Liver (tissue), 7 donors: ENCODE measurements at regions not wholly inside any gene's neighbourhood (a gene's known extent, or its start where the extent isn't known, plus 50 kb on each side); places are given as distances from the start of the nearest gene placed in this dataset.

Experiments used
- DNase-seq: peaks from one replicate; pipeline ENCODE4 v3.0.0-alpha.2; 2017; ENCODE audit warnings: low spot score
- H3K27ac ChIP-seq, 2 donors: one replicate each; pipeline ENCODE4 v1.7.0; 2013; ENCODE audit warnings: inconsistent platforms in 2 of 2, low read length in 2 of 2, control low read depth in 1 of 2, low read depth in 1 of 2, mild to moderate bottlenecking in 1 of 2
- H3K27me3 ChIP-seq, 4 donors: one replicate each; pipeline versions ENCODE4 v1.6.1 to v1.7.0; 2013; ENCODE audit warnings: low read length in 3 of 4, inconsistent platforms in 1 of 4, mild to moderate bottlenecking in 1 of 4, moderate library complexity in 1 of 4; ENCODE audit not compliant: control insufficient read depth in 4 of 4, insufficient read depth in 4 of 4
- H3K36me3 ChIP-seq, 4 donors: one replicate each; pipeline versions ENCODE4 v1.6.1 to v1.7.0; 2013; ENCODE audit warnings: low read length in 3 of 4, mild to moderate bottlenecking in 3 of 4, low read depth in 1 of 4, moderate library complexity in 1 of 4; ENCODE audit not compliant: control insufficient read depth in 4 of 4, insufficient read depth in 3 of 4
- H3K4me1 ChIP-seq, 4 donors: one replicate each; pipeline versions ENCODE4 v1.6.1 to v1.7.0; 2013; ENCODE audit warnings: low read length in 3 of 4, mild to moderate bottlenecking in 3 of 4, moderate library complexity in 1 of 4; ENCODE audit not compliant: control insufficient read depth in 4 of 4, insufficient read depth in 4 of 4
- H3K4me3 ChIP-seq, 3 donors: one replicate each; pipeline versions ENCODE4 v1.6.1 to v1.7.0; 2013; ENCODE audit warnings: low read length in 3 of 3, control low read depth in 1 of 3, low read depth in 1 of 3, mild to moderate bottlenecking in 1 of 3
- H3K9ac ChIP-seq, 2 donors: one replicate each; pipeline ENCODE4 v1.7.0; 2013; ENCODE audit warnings: low read length in 2 of 2, mild to moderate bottlenecking in 2 of 2, moderate library complexity in 2 of 2, control low read depth in 1 of 2, low read depth in 1 of 2
- H3K9me3 ChIP-seq, 4 donors: one replicate each; pipeline versions ENCODE4 v1.6.1 to v1.7.0; 2013; ENCODE audit warnings: low read length in 3 of 4; ENCODE audit not compliant: control insufficient read depth in 4 of 4
- ATF3 ChIP-seq: IDR thresholded peaks from 2 replicates; pipeline ENCODE4 v1.6.1; 2016; ENCODE audit warnings: antibody characterized with exemption
- EGR1 ChIP-seq, 2 donors: IDR thresholded peaks; 2 replicates each; pipeline ENCODE4 v1.6.1; 2016 to 2018; ENCODE audit warnings: antibody characterized with exemption in 2 of 2, low read depth in 2 of 2
- FOXA1 ChIP-seq: IDR thresholded peaks from 2 replicates; pipeline ENCODE4 v1.6.1; 2016; ENCODE audit warnings: antibody characterized with exemption
- FOXA2 ChIP-seq: IDR thresholded peaks from 2 replicates; pipeline ENCODE4 v1.6.1; 2016; ENCODE audit warnings: antibody characterized with exemption
- GABPA ChIP-seq, 2 donors: IDR thresholded peaks in 1 of 2; conservative IDR thresholded peaks in 1 of 2; 2 replicates each; pipeline ENCODE4 v1.6.1; 2016; ENCODE audit warnings: antibody characterized with exemption in 2 of 2, mild to moderate bottlenecking in 1 of 2, moderate library complexity in 1 of 2
- HNF4A ChIP-seq, 2 donors: conservative IDR thresholded peaks; 2 replicates each; pipeline ENCODE4 v1.6.1; 2016; ENCODE audit warnings: antibody characterized with exemption in 2 of 2, mild to moderate bottlenecking in 2 of 2
- HNF4G ChIP-seq: IDR thresholded peaks from 2 replicates; pipeline ENCODE4 v1.6.1; 2016; ENCODE audit warnings: antibody characterized with exemption
- JUND ChIP-seq, 2 donors: IDR thresholded peaks; 2 replicates each; pipeline ENCODE4 v1.6.1; 2016; ENCODE audit warnings: antibody characterized with exemption in 2 of 2
- MAX ChIP-seq: IDR thresholded peaks from 2 replicates; pipeline ENCODE4 v1.6.1; 2016; ENCODE audit warnings: antibody characterized with exemption
- NR2F2 ChIP-seq: IDR thresholded peaks from 2 replicates; pipeline ENCODE4 v1.6.1; 2016; ENCODE audit warnings: antibody characterized with exemption
- RAD21 ChIP-seq, 2 donors: IDR thresholded peaks; 2 replicates each; pipeline ENCODE4 v1.6.1; 2016; ENCODE audit warnings: antibody characterized with exemption in 2 of 2, mild to moderate bottlenecking in 2 of 2
- REST ChIP-seq: IDR thresholded peaks from 2 replicates; pipeline ENCODE4 v1.6.1; 2016; ENCODE audit warnings: antibody characterized with exemption, mild to moderate bottlenecking
- RXRA ChIP-seq, 2 donors: IDR thresholded peaks; 2 replicates each; pipeline ENCODE4 v1.6.1; 2017 to 2018; ENCODE audit warnings: antibody characterized with exemption in 2 of 2, mild to moderate bottlenecking in 1 of 2
- SP1 ChIP-seq: IDR thresholded peaks from 2 replicates; pipeline ENCODE4 v1.6.1; 2018; ENCODE audit warnings: antibody characterized with exemption, mild to moderate bottlenecking
- TAF1 ChIP-seq: conservative IDR thresholded peaks from 2 replicates; pipeline ENCODE4 v1.6.1; 2016; ENCODE audit warnings: antibody characterized with exemption, mild to moderate bottlenecking
- YY1 ChIP-seq: IDR thresholded peaks from 2 replicates; pipeline ENCODE4 v1.6.1; 2016; ENCODE audit warnings: antibody characterized with exemption, mild to moderate bottlenecking
- ZBTB33 ChIP-seq: IDR thresholded peaks from 2 replicates; pipeline ENCODE4 v1.6.1; 2016; ENCODE audit warnings: antibody characterized with exemption
- WGBS: extraction: QIAGEN DNeasy Blood & Tissue Kit; methylation state at CpG from one replicate; pipeline ENCODE4 v1.1.7; 2013; 5-methylcytosine and 5-hydroxymethylcytosine counted together
- donor health status: healthy.
- donor health status: healthy.
- donor health status: healthy.
- donor health status: healthy.

GRCh38 chr3:159813822-159814531, 174.7 kb upstream of the IL12A start:
- no peak for DNase-seq
- Histone ChIP-seq H3K4me3 (no peak overlapping the region), H3K9me3 (no peaks in the 10 kb centered on the region), H3K36me3 (no peaks in the 10 kb centered on the region), H3K27me3 (no peaks in the 10 kb centered on the region), H3K27ac (no peak overlapping the region), H3K4me1 (peaks cover 6 to 19% (median 14%) of the 10 kb centered on the region in 4 donors), H3K9ac (no peak overlapping the region)
- TF ChIP-seq YY1 = no peak
- no peak for TF ChIP-seq ATF3
- no peak for TF ChIP-seq EGR1 (IDR thresholded peaks at IDR 0.05; ENCODE audit: low read depth in 2 of 2)
- no peak for TF ChIP-seq FOXA1
- no peak for TF ChIP-seq TAF1
- no peak for TF ChIP-seq HNF4G
- no peak for TF ChIP-seq GABPA (IDR thresholded peaks at IDR 0.05 in 1 of 2, conservative IDR thresholded peaks at IDR 0.05 in 1 of 2)
- TF ChIP-seq NR2F2 = no peak
- TF ChIP-seq REST = no peak
- TF ChIP-seq SP1 = no peak
- TF ChIP-seq FOXA2 = no peak
- no peak for TF ChIP-seq RAD21 (IDR thresholded peaks at IDR 0.05)
- no peak for TF ChIP-seq ZBTB33
- 65% methylated on average over 8 of the region's 8 CpGs for WGBS

- DNase-seq = no peak
- H3K9ac ChIP-seq = no peak overlapping the region
- no peaks in the 10 kb centered on the region for H3K36me3 ChIP-seq
- peaks cover 6 to 20% (median 14%) of the 10 kb centered on the region in 4 donors for H3K4me1 ChIP-seq
- no peak overlapping the region for H3K27ac ChIP-seq
- H3K27me3 ChIP-seq = no peaks in the 10 kb centered on the region
- H3K4me3 ChIP-seq = no peak overlapping the region
- 94% methylated on average over 3 of the region's 3 CpGs for WGBS
- no peaks in the 10 kb centered on the region for H3K9me3 ChIP-seq
- no peak for TF ChIP-seq FOXA2
- TF ChIP-seq JUND (IDR thresholded peaks at IDR 0.05) = no peak
- no peak for TF ChIP-seq REST
- TF ChIP-seq RAD21 (IDR thresholded peaks at IDR 0.05) = no peak
- TF ChIP-seq HNF4A (conservative IDR thresholded peaks at IDR 0.05) = no peak
- no peak for TF ChIP-seq SP1
- no peak for TF ChIP-seq ZBTB33
- TF ChIP-seq FOXA1 = no peak
- no peak for TF ChIP-seq EGR1 (IDR thresholded peaks at IDR 0.05; ENCODE audit: low read depth in 2 of 2)
- no peak for TF ChIP-seq ATF3
- no peak for TF ChIP-seq TAF1
- no peak for TF ChIP-seq RXRA (IDR thresholded peaks at IDR 0.05)
- TF ChIP-seq HNF4G = no peak
- TF ChIP-seq YY1 = no peak
- no peak for TF ChIP-seq MAX
- TF ChIP-seq GABPA (IDR thresholded peaks at IDR 0.05 in 1 of 2, conservative IDR thresholded peaks at IDR 0.05 in 1 of 2) = no peak
- TF ChIP-seq NR2F2 = no peak
Measured at GRCh38 chr3:159816512-159816911, 172.1 kb upstream of the IL12A start.
